ENCODE measurements at regions not wholly inside any gene's neighbourhood (a gene's known extent, or its start where the extent isn't known, plus 50 kb on each side); places are given as distances from the start of the nearest gene placed in this dataset.
A peak's percentile ranks its signal among the peaks of the same experiment; 100 is the strongest.

DNA sequence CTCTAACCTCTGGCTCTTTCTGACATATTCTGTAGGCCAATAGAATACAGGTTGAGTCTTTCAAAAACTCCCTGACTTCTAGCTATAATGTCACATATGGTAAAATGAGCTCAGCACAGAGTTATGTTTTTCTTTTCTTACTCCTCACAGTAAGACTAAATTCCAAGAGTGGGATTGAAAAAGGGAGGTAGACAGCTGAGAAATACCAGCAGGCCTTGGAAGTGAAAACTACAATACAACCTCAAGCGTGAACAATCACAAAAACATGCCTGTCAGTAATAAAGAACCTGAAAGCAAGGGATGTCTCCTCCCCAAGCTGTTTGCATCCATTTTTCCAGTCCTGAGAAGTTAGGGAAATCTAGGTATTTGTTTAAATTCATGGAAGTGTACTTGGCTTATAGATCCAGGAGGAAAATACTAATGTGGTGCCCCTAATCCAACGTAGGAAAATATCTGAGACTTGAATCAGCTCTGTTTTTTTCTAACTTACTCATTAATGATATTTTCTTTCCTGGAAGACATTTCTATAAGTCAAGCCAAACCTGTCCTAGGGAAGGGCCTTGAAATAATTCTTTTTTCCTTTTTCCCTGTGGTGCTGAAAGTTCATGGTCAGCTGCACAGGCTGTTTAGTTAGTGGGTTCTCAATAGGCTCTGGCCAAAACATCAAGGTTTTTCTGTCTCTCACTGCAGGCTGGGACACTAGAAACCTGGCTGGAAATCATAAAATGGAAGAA lies 167.9 kb upstream of the SPATS2L start:
- DNase-seq, result peak; percentile 87

GRCh38 chr2:200144571-200144970 lies 161.9 kb upstream of the SPATS2L start:
- DNase-seq, result no peak

- DNase-seq, result no peak
Measured at GRCh38 chr2:200146501-200146900, 160.0 kb upstream of the SPATS2L start.

DNA sequence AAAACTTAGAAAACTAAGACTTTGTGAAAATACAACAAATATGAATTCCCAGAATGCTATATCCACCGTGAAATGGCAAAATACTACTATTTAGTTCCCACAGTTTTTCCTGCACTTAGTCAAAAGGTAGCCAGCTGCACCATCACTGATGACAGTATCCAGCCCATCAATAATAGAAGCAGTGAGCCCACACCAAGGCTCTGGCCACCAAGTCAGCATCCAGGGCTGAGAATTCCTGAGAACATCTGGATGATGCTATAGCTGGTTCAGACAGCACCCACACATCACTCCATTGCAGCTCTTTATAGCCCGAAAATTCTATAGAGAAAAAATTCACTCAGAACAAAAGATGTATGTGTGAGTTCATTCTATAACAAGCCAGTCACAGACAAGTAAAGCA lies 159.1 kb upstream of the SPATS2L start:
- DNase-seq, result no peak

- DNase-seq, result peak; percentile 46
Measured at GRCh38 chr2:200148366-200148765, 158.1 kb upstream of the SPATS2L start.

DNA sequence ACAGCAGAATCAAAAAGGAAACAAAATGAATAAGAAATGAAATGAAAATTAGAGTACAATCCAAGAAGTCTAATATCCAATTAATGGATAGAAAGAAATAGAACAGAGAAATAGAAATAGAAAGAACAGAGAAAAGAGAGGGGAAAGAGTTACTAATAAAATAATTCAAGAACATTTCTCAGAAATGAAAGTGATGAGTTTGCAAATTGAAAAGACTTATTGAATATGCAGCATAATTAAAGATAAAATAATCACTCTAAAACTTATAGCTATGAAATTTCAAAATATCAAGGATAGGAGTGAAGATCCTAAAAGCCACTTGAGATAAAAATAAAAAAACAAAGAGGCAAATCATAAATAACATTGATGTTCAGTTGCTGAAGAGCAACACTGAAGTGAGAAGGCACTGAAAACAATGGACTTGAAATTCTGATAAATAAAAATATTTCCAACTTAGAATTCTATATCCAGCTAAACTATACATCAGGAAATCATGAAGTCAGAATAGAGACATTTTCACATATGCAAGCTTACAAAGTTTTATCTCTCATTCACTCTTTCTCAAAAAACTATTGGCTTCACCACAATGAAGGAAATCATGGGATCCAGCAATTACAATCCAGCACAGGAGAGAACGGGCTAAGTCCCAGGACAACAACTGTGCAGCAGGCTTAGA lies 155.9 kb upstream of the SPATS2L start:
- no peak for DNase-seq

- no peak for DNase-seq
Measured at GRCh38 chr2:200155652-200156051, 150.8 kb upstream of the SPATS2L start.

- DNase-seq, result peak; percentile 81
Measured at GRCh38 chr2:200156166-200156835, 150.2 kb upstream of the SPATS2L start.

GRCh38 chr2:200158647-200159356 lies 147.7 kb upstream of the SPATS2L start:
- peak; percentile 46 for DNase-seq

DNA sequence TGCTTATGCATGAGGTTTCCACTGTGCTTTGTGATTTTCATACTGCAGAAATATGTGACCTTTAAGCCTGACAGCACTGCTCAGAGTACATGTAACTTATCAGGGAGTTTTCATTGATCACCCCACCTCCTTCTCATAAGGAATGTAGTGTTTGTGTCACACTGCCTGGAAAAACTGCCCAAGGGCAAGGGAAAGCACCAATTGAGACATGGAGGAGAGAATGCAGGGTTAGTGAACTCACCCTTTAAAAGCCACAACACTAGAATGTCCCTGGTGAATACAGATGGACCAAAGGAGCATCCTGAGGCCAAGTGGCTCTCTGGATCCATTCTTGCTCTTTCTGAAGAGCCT lies 147.2 kb upstream of the SPATS2L start:
- peak; percentile 33 for DNase-seq

DNA sequence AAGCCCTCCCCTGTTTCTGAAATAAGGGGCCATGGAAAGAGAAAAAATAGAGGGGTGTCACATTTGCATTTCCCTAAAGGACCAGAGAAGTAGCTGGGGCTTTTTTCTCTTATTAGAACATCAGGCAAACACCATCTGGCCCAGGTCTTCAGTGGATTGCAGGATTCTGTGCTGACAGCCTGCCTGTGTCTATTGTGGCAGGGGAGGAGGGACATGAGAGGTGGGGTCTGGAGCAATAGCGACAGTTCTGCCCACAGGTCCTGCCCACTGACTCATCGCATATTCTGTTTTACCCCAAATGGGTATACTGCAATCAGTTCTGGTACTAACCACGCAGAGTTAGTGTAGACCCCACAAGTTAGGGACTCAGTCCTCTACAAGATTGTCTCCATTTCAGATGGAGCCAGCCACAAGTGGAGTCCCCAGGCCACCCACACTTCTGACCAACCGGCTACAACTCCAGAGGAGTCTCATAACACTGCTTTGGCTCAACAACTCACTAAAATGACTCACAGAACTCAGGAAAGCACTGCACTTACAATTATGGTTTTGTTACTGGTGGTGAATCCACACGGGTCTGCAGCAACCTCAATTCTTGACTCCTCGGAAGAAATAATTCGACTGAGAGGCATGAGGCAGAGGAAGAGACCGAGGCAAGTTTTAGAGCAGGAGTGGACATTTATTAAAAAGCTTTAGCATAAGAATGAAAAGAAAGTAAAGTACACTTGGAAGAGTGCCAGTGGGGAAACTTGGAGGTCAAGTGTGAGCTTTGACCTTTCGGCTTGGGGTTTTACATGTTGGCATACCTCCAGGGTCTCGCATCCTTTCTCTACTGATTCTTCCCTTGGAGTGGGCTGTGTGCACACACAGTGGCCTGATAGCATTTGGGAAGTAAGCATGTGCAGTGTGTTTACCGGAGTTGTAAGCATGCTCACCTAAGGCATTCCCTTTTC lies 146.4 kb upstream of the SPATS2L start:
- peak; percentile 39 for DNase-seq

DNA sequence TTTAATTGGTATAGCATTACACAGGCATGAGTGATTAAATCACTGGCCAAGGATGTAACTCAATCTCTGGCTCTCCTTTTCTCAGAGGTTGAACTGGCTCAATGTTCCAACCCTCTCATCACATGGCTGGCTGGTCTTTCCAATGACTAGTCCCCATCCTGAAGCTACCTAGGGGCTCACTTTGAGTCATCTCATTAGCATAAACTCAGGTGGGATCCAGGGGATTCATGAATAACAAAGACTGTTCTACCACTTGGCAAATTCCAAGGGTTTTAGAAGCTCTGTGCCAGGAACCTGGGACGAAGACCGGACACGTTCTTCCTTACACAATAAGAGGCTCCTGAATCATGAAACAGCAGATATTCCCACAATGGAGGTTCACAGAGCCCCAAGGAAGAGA lies 145.0 kb upstream of the SPATS2L start:
- no peak for DNase-seq

- DNase-seq, result no peak
Measured at GRCh38 chr2:200165687-200166086, 140.8 kb upstream of the SPATS2L start.

DNA sequence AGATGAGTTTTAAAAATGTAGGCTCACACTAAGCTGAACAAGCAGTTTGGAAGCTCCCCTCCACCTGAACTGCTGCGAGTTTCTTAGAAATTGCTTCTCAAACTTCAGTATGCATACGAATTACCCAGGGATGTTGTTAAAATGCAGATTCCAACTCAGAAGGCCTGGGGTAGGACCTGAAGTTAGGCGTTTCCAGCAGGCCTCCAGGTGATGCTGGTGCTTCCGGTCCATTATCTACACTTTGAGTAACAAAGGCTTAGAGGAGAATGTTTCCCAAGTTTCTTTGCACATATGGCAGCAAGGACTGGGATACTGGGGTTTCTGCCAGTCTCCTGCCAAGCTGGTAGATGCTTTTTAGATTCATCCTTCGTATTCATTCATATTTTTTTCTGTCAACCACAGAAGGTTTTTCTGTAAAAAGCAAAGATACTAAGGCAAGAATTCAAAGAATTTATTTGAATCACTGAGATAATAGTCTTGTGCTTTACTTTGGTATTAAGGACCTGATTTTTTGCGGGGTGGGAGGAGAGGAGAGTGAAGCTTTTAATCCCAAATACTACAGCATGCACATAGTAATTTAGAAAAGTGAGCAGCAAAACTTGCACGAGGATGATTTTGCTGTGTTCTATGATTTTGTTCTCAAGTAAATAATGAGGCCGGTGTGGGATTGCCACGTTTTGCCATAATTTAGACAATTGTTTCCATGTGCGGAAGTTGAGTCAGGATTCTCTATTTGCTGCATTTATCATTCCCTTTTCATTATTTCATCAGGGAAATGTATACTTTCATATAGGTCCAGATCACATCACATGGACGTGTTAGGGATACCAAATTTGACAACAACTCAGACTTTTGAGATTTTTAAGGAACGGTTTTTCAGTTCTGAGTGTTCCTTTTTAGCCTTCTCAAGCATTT lies 137.6 kb upstream of the SPATS2L start:
- DNase-seq, result peak; percentile 73

- no peak for DNase-seq
Measured at GRCh38 chr2:200170221-200170620, 136.3 kb upstream of the SPATS2L start.

GRCh38 chr2:200171731-200172482 lies 134.6 kb upstream of the SPATS2L start:
- peak; percentile 59 for DNase-seq

- peak; percentile 45 for DNase-seq
Measured at GRCh38 chr2:200172521-200172920, 134.0 kb upstream of the SPATS2L start.

GRCh38 chr2:200172944-200173581 lies 133.4 kb upstream of the SPATS2L start:
- peak; percentile 83 for DNase-seq

DNA sequence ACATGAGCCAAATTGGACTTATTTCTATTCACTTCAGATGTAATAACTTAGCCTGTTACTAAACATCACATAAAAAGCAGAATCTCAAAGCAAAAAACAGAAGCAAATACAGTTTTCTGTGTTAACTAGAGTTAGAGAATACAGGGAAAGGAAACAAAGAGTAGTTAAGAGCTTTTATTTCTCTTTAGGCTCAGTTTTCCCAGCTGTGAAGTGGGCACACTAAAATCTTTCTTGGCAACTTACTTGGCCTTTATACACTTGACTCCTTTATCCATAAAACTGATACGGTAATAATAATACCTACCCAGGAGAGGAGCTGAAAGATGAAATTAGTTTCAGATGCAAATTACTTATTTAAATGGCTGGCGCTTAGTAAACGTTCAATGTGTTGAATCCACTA lies 132.8 kb upstream of the SPATS2L start:
- DNase-seq, result no peak
